ENCODE measurements at regions not wholly inside any gene's neighbourhood (a gene's known extent, or its start where the extent isn't known, plus 50 kb on each side); places are given as distances from the start of the nearest gene placed in this dataset.

- H3K27ac Mint-ChIP-seq = no peak overlapping the region
- DNase-seq = no peak
- peaks cover 9% of the 10 kb centered on the region for H3K4me1 Mint-ChIP-seq
- no peaks in the 10 kb centered on the region for H3K27me3 Mint-ChIP-seq
- no peak overlapping the region for H3K4me3 Mint-ChIP-seq
- CTCF ChIA-PET = no interaction called here
- H3K9me3 Mint-ChIP-seq = no peaks in the 10 kb centered on the region
- no peaks in the 10 kb centered on the region for H3K36me3 Mint-ChIP-seq
These were observed 381.7 kb upstream of the JARID2 start for GRCh38 chr6:14863902-14864850.

- DNase-seq = no peak
- no peak overlapping the region for H3K4me3 Mint-ChIP-seq
These were observed 380.3 kb upstream of the JARID2 start for GRCh38 chr6:14865531-14866100.

GRCh38 chr6:14867802-14868201, 378.1 kb upstream of the JARID2 start:
- Mint-ChIP-seq H3K27ac (no peak overlapping the region), H3K27me3 (no peaks in the 10 kb centered on the region), H3K9me3 (no peaks in the 10 kb centered on the region), H3K36me3 (no peaks in the 10 kb centered on the region), H3K4me3 (no peak overlapping the region), H3K4me1 (peaks cover 10% of the 10 kb centered on the region)
- CTCF ChIA-PET = interaction anchor here (0.5 kb wide), 1 partner anchor 115 kb away, joined by 3 read pairs; no protein-coding TSS in a partner anchor
- no peak for DNase-seq

More at GRCh38 chr6:14865531-14866100, 380.3 kb upstream of the JARID2 start:
- H3K27ac Mint-ChIP-seq = no peak overlapping the region
- H3K4me1 Mint-ChIP-seq = peaks cover 9% of the 10 kb centered on the region
- H3K9me3 Mint-ChIP-seq = no peaks in the 10 kb centered on the region
- no peaks in the 10 kb centered on the region for H3K27me3 Mint-ChIP-seq
- CTCF ChIA-PET = interaction anchor here (0.7 kb wide), 1 partner anchor 229 kb away, joined by 3 read pairs; no protein-coding TSS in a partner anchor
- H3K36me3 Mint-ChIP-seq = no peaks in the 10 kb centered on the region

GRCh38 chr6:14871221-14871620, 374.6 kb upstream of the JARID2 start:
- DNase-seq = no peak
- H3K36me3 Mint-ChIP-seq = no peaks in the 10 kb centered on the region
- no peaks in the 10 kb centered on the region for H3K27me3 Mint-ChIP-seq
- H3K9me3 Mint-ChIP-seq = no peaks in the 10 kb centered on the region
- no peak overlapping the region for H3K27ac Mint-ChIP-seq
- peaks cover 25% of the 10 kb centered on the region for H3K4me1 Mint-ChIP-seq
- H3K4me3 Mint-ChIP-seq = no peak overlapping the region
- CTCF ChIA-PET = no interaction called here

DNA sequence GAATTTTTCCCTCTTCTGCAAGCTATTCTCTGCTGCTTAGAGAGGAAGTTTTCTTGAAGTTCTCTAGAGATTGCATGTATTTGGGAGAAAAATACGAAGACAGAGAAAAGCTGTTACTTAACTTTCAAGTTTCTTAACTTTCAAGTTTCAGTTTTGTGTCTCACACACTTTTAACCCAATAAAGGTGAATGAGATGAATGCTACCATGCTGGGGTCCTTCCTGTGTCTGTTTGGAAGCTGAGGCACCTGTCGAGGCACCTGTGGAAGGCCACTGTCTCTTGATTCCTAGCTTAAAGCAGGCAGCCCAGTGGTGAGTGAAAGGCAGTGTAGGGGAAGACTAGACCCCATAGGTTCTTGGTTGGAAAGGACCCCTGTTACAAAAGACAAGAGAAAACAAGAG, 372.8 kb upstream of the JARID2 start:
- Mint-ChIP-seq H3K4me3 (no peak overlapping the region), H3K27me3 (no peaks in the 10 kb centered on the region), H3K4me1 (peaks cover 43% of the 10 kb centered on the region), H3K27ac (no peak overlapping the region), H3K9me3 (no peaks in the 10 kb centered on the region), H3K36me3 (no peaks in the 10 kb centered on the region)
- no peak for DNase-seq
- CTCF ChIA-PET = no interaction called here

- no peaks in the 10 kb centered on the region for H3K36me3 Mint-ChIP-seq
- CTCF ChIA-PET = interaction anchor here (1.4 kb wide), 1 partner anchor 662 kb away, joined by 6 read pairs; no protein-coding TSS in a partner anchor
- no peak overlapping the region for H3K27ac Mint-ChIP-seq
- DNase-seq = no peak
- no peak overlapping the region for H3K4me3 Mint-ChIP-seq
- H3K9me3 Mint-ChIP-seq = no peaks in the 10 kb centered on the region
- no peaks in the 10 kb centered on the region for H3K27me3 Mint-ChIP-seq
- H3K4me1 Mint-ChIP-seq = peaks cover 50% of the 10 kb centered on the region
These were observed 372.0 kb upstream of the JARID2 start for GRCh38 chr6:14873781-14874441.

GRCh38 chr6:14874975-14875480, 370.8 kb upstream of the JARID2 start:
- Mint-ChIP-seq H3K36me3 (no peaks in the 10 kb centered on the region), H3K27me3 (no peaks in the 10 kb centered on the region), H3K4me3 (no peak overlapping the region), H3K9me3 (no peaks in the 10 kb centered on the region), H3K4me1 (peaks cover 50% of the 10 kb centered on the region), H3K27ac (no peak overlapping the region)
- CTCF ChIA-PET = interaction anchor here (1.0 to 1.4 kb wide), 2 partner anchors 10 to 664 kb away, joined by 3 to 6 read pairs; no protein-coding TSS in a partner anchor
- DNase-seq = no peak

- no peak for DNase-seq
- Mint-ChIP-seq H3K4me3 (no peak overlapping the region), H3K27me3 (no peaks in the 10 kb centered on the region), H3K4me1 (peaks cover 50% of the 10 kb centered on the region), H3K9me3 (no peaks in the 10 kb centered on the region), H3K36me3 (no peaks in the 10 kb centered on the region), H3K27ac (no peak overlapping the region)
- CTCF ChIA-PET = interaction anchor here (1.0 to 1.4 kb wide), 2 partner anchors 9 to 664 kb away, joined by 3 to 6 read pairs; no protein-coding TSS in a partner anchor
These were observed 370.3 kb upstream of the JARID2 start for GRCh38 chr6:14875481-14876063.

DNA sequence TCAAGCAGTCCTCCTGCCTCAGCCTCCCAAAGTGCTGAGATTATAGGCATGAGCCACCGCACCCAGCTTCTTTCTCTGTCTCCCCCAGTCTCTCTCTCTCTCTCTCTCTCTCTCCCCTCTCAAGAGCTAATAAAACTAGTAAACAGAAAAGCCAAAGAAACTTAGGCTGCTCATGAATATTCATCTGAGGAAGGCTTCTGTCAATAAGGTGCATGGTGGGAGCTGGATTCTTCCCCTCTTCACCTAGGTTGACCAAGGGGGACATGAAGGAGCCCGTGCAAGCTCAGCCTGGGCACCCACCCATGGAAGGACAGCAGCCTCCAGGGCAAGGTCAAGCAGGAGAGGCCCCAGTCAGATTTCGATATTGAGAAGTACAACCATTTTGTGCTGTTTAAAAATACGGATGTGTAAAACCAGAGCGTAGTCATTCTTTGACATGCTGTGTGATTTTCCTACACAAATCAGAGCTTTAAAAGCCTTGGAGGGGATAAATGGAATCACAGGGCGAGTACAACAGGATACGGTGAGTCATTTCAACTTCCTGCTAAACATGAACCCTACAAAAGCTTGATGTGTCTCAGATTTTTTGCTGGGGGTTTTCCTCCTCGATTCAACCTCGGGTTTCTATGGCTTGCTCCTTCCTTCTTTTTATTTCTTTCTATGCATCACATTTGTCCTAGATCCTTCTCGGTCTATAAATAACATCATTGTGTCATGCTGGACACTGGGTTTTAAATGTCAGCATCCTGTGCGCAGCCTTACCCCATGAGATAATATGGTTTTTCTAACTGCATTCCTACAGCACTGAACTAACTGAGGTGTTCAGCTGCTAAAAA, 368.9 kb upstream of the JARID2 start:
- DNase-seq = peak; percentile 25
- Mint-ChIP-seq H3K4me1 (peaks cover 50% of the 10 kb centered on the region), H3K9me3 (no peaks in the 10 kb centered on the region), H3K27me3 (no peaks in the 10 kb centered on the region), H3K27ac (peak overlapping the region; percentile 62), H3K36me3 (no peaks in the 10 kb centered on the region), H3K4me3 (peak overlapping the region; percentile 7)
- CTCF ChIA-PET = interaction anchor here (0.6 to 1.2 kb wide), 5 partner anchors 39 to 166 kb away, joined by 3 read pairs; no protein-coding TSS in a partner anchor

DNA sequence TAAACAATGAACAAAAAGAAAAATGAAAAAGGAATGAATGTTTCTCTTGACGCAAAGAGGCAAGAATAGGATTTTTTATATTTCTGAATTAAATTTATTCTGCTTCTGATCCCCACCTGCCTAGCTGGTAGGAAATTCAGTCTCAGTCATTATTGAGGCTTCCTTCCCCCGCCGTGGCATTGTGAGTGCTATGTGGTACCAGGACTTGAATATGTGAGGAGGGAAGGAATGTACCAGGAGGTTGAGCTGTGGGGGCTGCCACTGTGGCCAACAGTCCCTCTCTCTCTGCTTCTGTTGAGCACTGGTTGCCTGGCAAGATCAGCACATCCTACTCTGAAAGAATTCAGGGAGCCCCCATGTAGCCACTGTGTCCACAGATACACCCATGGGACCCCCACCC, 368.1 kb upstream of the JARID2 start:
- DNase-seq = no peak
- no peaks in the 10 kb centered on the region for H3K36me3 Mint-ChIP-seq
- H3K27ac Mint-ChIP-seq = no peak overlapping the region
- CTCF ChIA-PET = interaction anchor here (1.2 kb wide), 1 partner anchor 148 kb away, joined by 3 read pairs; no protein-coding TSS in a partner anchor
- H3K4me3 Mint-ChIP-seq = no peak overlapping the region
- no peaks in the 10 kb centered on the region for H3K9me3 Mint-ChIP-seq
- H3K4me1 Mint-ChIP-seq = peaks cover 46% of the 10 kb centered on the region
- no peaks in the 10 kb centered on the region for H3K27me3 Mint-ChIP-seq

- no peak for DNase-seq
- Mint-ChIP-seq H3K27me3 (no peaks in the 10 kb centered on the region), H3K4me3 (no peak overlapping the region), H3K9me3 (no peaks in the 10 kb centered on the region), H3K36me3 (no peaks in the 10 kb centered on the region), H3K4me1 (peaks cover 33% of the 10 kb centered on the region), H3K27ac (no peak overlapping the region)
- CTCF ChIA-PET = no interaction called here
These were observed 365.8 kb upstream of the JARID2 start for GRCh38 chr6:14880052-14880451.

DNA sequence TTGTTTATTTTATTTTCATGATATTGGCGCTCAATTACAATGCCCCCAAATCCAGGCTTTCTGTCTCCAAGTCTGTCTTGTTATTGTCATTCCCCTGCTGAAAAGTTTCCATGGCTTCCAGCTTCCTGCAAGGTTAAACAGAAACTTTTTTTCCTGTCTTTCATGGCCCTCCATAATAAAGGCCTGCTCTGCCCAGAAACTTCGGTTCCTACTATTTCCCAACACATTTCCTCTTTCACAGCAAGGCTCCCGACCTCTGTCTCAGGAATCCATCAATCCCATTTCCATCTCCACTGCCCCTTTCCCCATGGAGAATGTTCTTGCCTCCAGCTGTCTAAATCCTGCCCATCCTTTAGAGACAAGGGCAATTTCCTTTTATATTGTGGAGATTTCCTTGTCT, 365.2 kb upstream of the JARID2 start:
- Mint-ChIP-seq H3K36me3 (no peaks in the 10 kb centered on the region), H3K4me1 (peaks cover 30% of the 10 kb centered on the region), H3K9me3 (no peaks in the 10 kb centered on the region), H3K4me3 (no peak overlapping the region), H3K27me3 (no peaks in the 10 kb centered on the region), H3K27ac (no peak overlapping the region)
- CTCF ChIA-PET = no interaction called here
- no peak for DNase-seq

GRCh38 chr6:14881398-14881797, 364.5 kb upstream of the JARID2 start:
- H3K4me1 Mint-ChIP-seq = peaks cover 23% of the 10 kb centered on the region
- no peak overlapping the region for H3K4me3 Mint-ChIP-seq
- no peak overlapping the region for H3K27ac Mint-ChIP-seq
- CTCF ChIA-PET = no interaction called here
- H3K36me3 Mint-ChIP-seq = no peaks in the 10 kb centered on the region
- no peaks in the 10 kb centered on the region for H3K9me3 Mint-ChIP-seq
- DNase-seq = no peak
- no peaks in the 10 kb centered on the region for H3K27me3 Mint-ChIP-seq

Measured in activated naive CD4-positive, alpha-beta T cell treated with anti-CD3 and anti-CD28 coated beads, Interleukin-2, amount 10 ng/mL, durations not matched to agents 7 days and 5 days (primary cell).